Immature natural killer cell (primary cell): ENCODE measurements at regions not wholly inside any gene's neighbourhood (a gene's known extent, or its start where the extent isn't known, plus 50 kb on each side); places are given as distances from the start of the nearest gene placed in this dataset.

Experiments
- DNase-seq, 3 donors: peaks; one replicate each; pipeline ENCODE4 v3.0.0; 2022; ENCODE audit warnings: mixed read lengths in 1 of 3
- H3K27ac Mint-ChIP-seq, 6 donors: one replicate each; pipeline ENCODE4 v1.8.0; 2020; ENCODE audit warnings: mixed read lengths in 6 of 6, mild to moderate bottlenecking in 5 of 6, inconsistent platforms in 4 of 6, moderate library complexity in 3 of 6
- H3K27me3 Mint-ChIP-seq, 3 donors: one replicate each; pipeline ENCODE4 v1.8.0; 2020 to 2021; ENCODE audit warnings: low read depth in 3 of 3, mild to moderate bottlenecking in 3 of 3, mixed read lengths in 3 of 3, moderate library complexity in 3 of 3, inconsistent platforms in 1 of 3
- H3K36me3 Mint-ChIP-seq, 3 donors: one replicate each; pipeline ENCODE4 v1.8.0; 2020; ENCODE audit warnings: mixed read lengths in 3 of 3, inconsistent platforms in 2 of 3, mild to moderate bottlenecking in 2 of 3
- H3K4me1 Mint-ChIP-seq, 2 donors: one replicate each; pipeline ENCODE4 v1.8.0; 2020; ENCODE audit warnings: inconsistent platforms in 2 of 2, mild to moderate bottlenecking in 2 of 2, mixed read lengths in 2 of 2, moderate library complexity in 1 of 2
- H3K4me3 Mint-ChIP-seq, 5 donors: one replicate each; pipeline ENCODE4 v1.8.0; 2020; ENCODE audit warnings: mild to moderate bottlenecking in 5 of 5, mixed read lengths in 5 of 5, inconsistent platforms in 3 of 5, moderate library complexity in 3 of 5
- H3K9me3 Mint-ChIP-seq, 6 donors: one replicate each; pipeline ENCODE4 v1.8.0; 2020; ENCODE audit warnings: mild to moderate bottlenecking in 6 of 6, mixed read lengths in 6 of 6, inconsistent platforms in 4 of 6, moderate library complexity in 3 of 6

GRCh38 chr20:4509825-4510522, 176.3 kb upstream of the PRNP start:
- Mint-ChIP-seq H3K4me3 (no peak overlapping the region), H3K36me3 (no peaks in the 10 kb centered on the region), H3K4me1 (no peaks in the 10 kb centered on the region), H3K27ac (no peak overlapping the region), H3K9me3 (peaks cover 1 to 11% (median 9%) of the 10 kb centered on the region in 6 donors), H3K27me3 (peaks cover 0 to 16% (median 7%) of the 10 kb centered on the region in 3 donors)
- no peak for DNase-seq

- peaks cover 0 to 18% (median 13%) of the 10 kb centered on the region in 3 donors for H3K27me3 Mint-ChIP-seq
- no peaks in the 10 kb centered on the region for H3K4me1 Mint-ChIP-seq
- H3K27ac Mint-ChIP-seq = no peak overlapping the region
- no peaks in the 10 kb centered on the region for H3K36me3 Mint-ChIP-seq
- DNase-seq = no peak
- no peak overlapping the region for H3K4me3 Mint-ChIP-seq
- peaks cover 1 to 11% (median 9%) of the 10 kb centered on the region in 6 donors for H3K9me3 Mint-ChIP-seq
Observed at GRCh38 chr20:4508773-4509172, 177.5 kb upstream of the PRNP start.

GRCh38 chr20:4507288-4507719, 179.0 kb upstream of the PRNP start:
- no peak for DNase-seq
- H3K4me3 Mint-ChIP-seq = no peak overlapping the region
- H3K36me3 Mint-ChIP-seq = no peaks in the 10 kb centered on the region
- peaks cover 1 to 11% (median 9%) of the 10 kb centered on the region in 6 donors for H3K9me3 Mint-ChIP-seq
- peaks cover 0 to 20% (median 10%) of the 10 kb centered on the region in 3 donors for H3K27me3 Mint-ChIP-seq
- H3K4me1 Mint-ChIP-seq = no peaks in the 10 kb centered on the region
- no peak overlapping the region for H3K27ac Mint-ChIP-seq

DNA sequence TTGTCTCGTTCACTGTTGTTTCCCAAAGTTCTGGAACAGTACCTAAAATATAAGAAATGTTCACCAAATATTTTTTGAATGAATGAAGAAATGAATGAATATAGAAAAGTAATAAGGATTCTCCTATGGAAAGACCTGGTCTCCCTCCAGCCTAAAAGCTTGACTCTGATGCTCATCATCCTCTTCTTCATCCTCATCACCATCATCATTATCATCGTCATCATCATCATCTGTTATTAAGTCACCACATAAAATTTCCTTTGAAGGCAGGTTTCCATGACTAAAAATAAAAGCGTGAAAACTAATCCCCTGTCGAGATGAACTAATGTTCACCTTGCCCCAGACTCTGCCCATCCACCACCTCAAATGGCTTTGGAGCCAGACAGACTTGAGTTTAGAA, 181.4 kb upstream of the PRNP start:
- Mint-ChIP-seq H3K36me3 (no peaks in the 10 kb centered on the region), H3K4me3 (no peak overlapping the region), H3K4me1 (no peaks in the 10 kb centered on the region), H3K9me3 (peaks cover 0 to 11% (median 4%) of the 10 kb centered on the region in 6 donors), H3K27me3 (peaks cover 0 to 19% (median 10%) of the 10 kb centered on the region in 3 donors), H3K27ac (no peak overlapping the region)
- no peak for DNase-seq

DNA sequence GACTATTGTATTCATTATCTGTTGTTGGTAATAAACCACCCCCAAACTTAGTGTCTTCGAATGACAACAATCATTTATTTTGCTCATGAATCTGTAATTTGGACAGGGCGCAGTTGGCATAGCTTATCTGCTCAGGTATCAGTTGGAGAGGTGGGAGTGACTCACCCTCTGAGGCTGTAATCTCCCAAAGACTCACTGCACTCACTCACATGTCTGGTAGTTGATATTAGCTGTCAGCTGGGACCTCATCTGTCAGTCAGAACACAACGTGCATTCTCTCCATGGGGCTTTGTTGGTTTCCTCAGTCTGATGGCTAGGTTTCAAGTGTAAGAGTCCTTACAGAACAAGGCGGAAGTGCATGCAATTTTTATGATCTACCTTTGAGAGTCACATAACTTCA, 183.5 kb upstream of the PRNP start:
- no peak overlapping the region for H3K27ac Mint-ChIP-seq
- H3K36me3 Mint-ChIP-seq = no peaks in the 10 kb centered on the region
- peaks cover 0 to 15% (median 0%) of the 10 kb centered on the region in 6 donors for H3K9me3 Mint-ChIP-seq
- no peak overlapping the region for H3K4me3 Mint-ChIP-seq
- H3K27me3 Mint-ChIP-seq = peaks cover 2 to 17% (median 13%) of the 10 kb centered on the region in 3 donors
- DNase-seq = no peak
- no peaks in the 10 kb centered on the region for H3K4me1 Mint-ChIP-seq

DNA sequence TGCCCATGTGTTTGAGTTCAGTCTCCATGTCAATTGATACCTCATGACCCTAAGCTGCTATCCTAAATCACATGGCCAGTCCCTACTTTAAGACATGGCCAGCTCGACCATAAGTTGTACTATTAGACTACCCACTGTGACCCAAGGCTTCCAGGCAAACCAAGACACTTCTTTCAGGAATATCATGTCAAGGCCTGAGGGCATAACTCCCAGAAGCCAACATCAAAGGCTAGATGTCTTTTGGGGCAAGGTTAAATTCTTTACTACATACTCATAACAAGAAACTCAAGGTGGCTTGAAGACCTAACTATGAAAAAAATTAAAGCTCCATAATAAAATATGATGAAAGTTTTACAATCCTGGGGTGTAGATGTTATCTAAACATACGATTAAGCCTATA, 192.9 kb upstream of the PRNP start:
- no peak overlapping the region for H3K4me3 Mint-ChIP-seq
- peaks cover 0 to 1% (median 0%) of the 10 kb centered on the region in 6 donors for H3K9me3 Mint-ChIP-seq
- no peaks in the 10 kb centered on the region for H3K4me1 Mint-ChIP-seq
- H3K36me3 Mint-ChIP-seq = no peaks in the 10 kb centered on the region
- no peak for DNase-seq
- H3K27me3 Mint-ChIP-seq = peaks cover 3 to 12% (median 9%) of the 10 kb centered on the region in 3 donors
- no peak overlapping the region for H3K27ac Mint-ChIP-seq

GRCh38 chr20:4491643-4492042, 194.6 kb upstream of the PRNP start:
- Mint-ChIP-seq H3K9me3 (peaks cover 0 to 1% (median 0%) of the 10 kb centered on the region in 6 donors), H3K4me3 (no peak overlapping the region), H3K27me3 (peaks cover 2 to 12% (median 9%) of the 10 kb centered on the region in 3 donors), H3K27ac (no peak overlapping the region), H3K4me1 (no peaks in the 10 kb centered on the region), H3K36me3 (no peaks in the 10 kb centered on the region)
- no peak for DNase-seq

- H3K36me3 Mint-ChIP-seq = no peaks in the 10 kb centered on the region
- DNase-seq = no peak
- H3K4me1 Mint-ChIP-seq = no peaks in the 10 kb centered on the region
- no peak overlapping the region for H3K4me3 Mint-ChIP-seq
- no peak overlapping the region for H3K27ac Mint-ChIP-seq
- H3K27me3 Mint-ChIP-seq = peaks cover 2 to 12% (median 9%) of the 10 kb centered on the region in 3 donors
- peaks cover 0 to 1% (median 0%) of the 10 kb centered on the region in 6 donors for H3K9me3 Mint-ChIP-seq
Observed at GRCh38 chr20:4490606-4491280, 195.5 kb upstream of the PRNP start.

DNA sequence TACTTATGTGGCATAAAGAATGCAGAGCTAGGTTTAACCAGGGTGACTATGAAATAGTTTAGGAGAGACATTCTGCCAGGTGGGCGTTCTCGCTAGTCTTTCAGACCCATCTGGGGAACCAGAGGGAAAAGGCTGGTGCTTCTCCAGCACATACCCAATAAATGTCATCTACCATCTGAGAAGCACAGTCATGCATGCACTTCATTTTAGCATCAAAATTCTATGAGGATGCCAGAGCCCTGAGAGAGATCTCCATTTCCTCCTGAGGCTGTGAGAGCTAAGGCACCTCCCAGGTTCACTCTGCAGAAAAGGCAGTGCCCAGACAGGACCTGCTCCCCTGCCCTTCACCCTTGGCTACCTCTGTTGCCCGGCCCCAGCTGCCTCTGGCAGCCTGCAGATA, 196.2 kb upstream of the PRNP start:
- H3K9me3 Mint-ChIP-seq = peaks cover 0 to 1% (median 0%) of the 10 kb centered on the region in 6 donors
- H3K4me3 Mint-ChIP-seq = no peak overlapping the region
- H3K4me1 Mint-ChIP-seq = no peaks in the 10 kb centered on the region
- DNase-seq = no peak
- no peaks in the 10 kb centered on the region for H3K36me3 Mint-ChIP-seq
- H3K27me3 Mint-ChIP-seq = peaks cover 2 to 12% (median 9%) of the 10 kb centered on the region in 3 donors
- H3K27ac Mint-ChIP-seq = no peak overlapping the region

DNA sequence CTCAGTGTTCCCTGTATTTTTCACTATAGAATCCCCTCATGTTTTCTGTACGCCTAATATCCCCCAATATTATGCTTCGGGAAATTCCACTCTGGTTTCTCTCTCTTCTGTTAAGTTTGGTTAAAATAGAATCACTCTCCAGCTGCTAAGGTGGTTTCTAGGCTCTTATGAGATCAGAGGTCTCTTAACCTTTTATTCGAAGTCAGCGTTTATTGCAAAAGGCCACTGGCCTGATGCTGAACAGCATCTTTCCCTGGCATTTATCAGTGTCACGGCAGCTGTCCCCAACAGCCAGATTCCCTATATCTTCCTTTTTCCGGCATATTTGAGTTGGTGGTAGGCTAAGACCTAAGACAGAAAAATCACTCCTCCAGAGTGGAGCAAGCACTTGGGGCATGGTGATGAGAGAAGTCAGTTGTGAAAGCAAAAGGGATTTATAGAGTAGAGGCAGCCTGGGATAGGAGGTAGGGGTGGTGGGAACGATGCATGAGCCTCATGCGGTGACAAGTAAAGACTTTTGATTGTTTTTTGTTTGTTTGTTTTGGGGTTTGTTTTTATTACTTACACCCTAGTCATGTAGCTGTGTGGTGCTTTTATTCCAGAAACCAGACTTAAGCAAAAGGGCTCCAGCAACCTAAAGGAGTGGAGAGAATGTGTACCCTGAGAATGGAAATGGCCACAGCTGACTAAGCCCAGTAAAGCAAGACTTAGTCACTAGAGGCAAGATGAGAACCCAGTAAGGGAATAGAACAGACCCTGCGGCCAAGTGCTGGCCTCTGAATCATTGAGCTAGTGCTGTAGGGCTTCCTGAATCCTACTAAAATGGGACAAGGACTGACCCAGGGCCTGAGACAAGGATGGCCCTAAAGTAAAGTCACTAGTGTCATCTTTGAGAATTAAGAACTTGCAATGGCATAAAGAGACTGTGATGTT, 197.6 kb upstream of the PRNP start:
- H3K4me1 Mint-ChIP-seq = no peaks in the 10 kb centered on the region
- H3K36me3 Mint-ChIP-seq = no peaks in the 10 kb centered on the region
- no peak for DNase-seq
- no peak overlapping the region for H3K27ac Mint-ChIP-seq
- peaks cover 0 to 1% (median 0%) of the 10 kb centered on the region in 6 donors for H3K9me3 Mint-ChIP-seq
- no peak overlapping the region for H3K4me3 Mint-ChIP-seq
- H3K27me3 Mint-ChIP-seq = peaks cover 2 to 12% (median 9%) of the 10 kb centered on the region in 3 donors

DNA sequence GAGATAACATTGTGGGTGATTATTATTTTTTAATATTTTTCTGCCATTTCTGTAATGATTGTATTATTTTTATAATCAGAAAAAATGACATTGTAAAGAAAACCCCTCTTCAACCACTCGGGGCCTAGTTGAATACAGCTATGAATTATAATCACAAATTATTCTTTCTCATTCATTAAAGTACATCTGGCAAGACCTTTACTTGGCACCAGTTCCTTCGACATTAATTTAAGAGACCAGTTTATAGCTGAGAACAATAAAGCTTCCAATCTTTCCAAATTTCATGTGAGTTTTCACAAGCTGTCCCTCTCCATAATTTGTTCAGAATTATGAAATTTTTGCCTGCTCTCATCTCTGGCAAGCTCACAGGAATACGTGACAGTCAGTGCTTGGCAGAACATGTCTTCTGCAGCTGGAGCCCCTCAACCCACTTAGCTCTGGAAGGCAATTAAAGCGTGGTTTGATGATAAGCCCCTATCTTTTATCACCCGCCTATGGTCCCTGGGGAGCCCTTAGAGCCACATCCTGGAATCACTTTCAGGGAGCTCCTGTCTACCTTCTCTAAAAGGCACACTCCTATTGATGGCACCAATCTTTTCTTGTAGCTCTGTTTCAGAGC, 201.8 kb upstream of the PRNP start:
- no peaks in the 10 kb centered on the region for H3K4me1 Mint-ChIP-seq
- H3K9me3 Mint-ChIP-seq = no peaks in the 10 kb centered on the region
- H3K27me3 Mint-ChIP-seq = peaks cover 0 to 7% (median 2%) of the 10 kb centered on the region in 3 donors
- H3K27ac Mint-ChIP-seq = no peak overlapping the region
- H3K36me3 Mint-ChIP-seq = no peaks in the 10 kb centered on the region
- no peak overlapping the region for H3K4me3 Mint-ChIP-seq
- DNase-seq = no peak

DNA sequence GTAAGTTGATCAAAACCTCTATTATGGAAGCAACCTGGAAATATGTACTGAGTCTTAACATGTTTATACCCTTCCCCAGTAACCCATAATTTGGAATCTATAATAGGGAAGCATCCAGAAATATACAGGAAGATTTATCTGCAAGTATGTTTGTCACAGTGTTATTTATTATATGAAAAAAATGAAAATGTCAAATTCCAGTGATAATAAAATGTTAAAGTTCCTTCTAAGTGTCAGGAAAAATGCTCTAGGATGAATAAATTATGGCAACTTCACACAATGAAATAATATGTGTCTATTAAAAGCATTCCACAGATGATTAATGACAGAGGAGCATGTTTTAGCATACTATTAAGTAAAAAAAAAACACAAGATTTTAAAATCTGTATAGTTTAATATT, 202.3 kb upstream of the PRNP start:
- Mint-ChIP-seq H3K36me3 (no peaks in the 10 kb centered on the region), H3K4me3 (no peak overlapping the region), H3K27me3 (peaks cover 0 to 7% (median 2%) of the 10 kb centered on the region in 3 donors), H3K27ac (no peak overlapping the region), H3K9me3 (no peaks in the 10 kb centered on the region), H3K4me1 (no peaks in the 10 kb centered on the region)
- DNase-seq = no peak

- Mint-ChIP-seq H3K4me3 (no peak overlapping the region), H3K27ac (no peak overlapping the region), H3K9me3 (no peaks in the 10 kb centered on the region), H3K4me1 (no peaks in the 10 kb centered on the region), H3K27me3 (peaks cover 0 to 5% (median 2%) of the 10 kb centered on the region in 3 donors), H3K36me3 (no peaks in the 10 kb centered on the region)
- DNase-seq = no peak
Observed at GRCh38 chr20:4483486-4483885, 202.8 kb upstream of the PRNP start.
